ENCODE measurements at regions not wholly inside any gene's neighbourhood (a gene's known extent, or its start where the extent isn't known, plus 50 kb on each side); places are given as distances from the start of the nearest gene placed in this dataset.

GRCh38 chr2:40823478-40823877 is 371.6 kb upstream of the SLC8A1 start:
- H3K4me1 ChIP-seq (ENCODE audit: low read depth) = no peaks in the 10 kb centered on the region
- DNase-seq (no peak), ATAC-seq (no peak)
- no peaks in the 10 kb centered on the region for H3K36me3 ChIP-seq (ENCODE audit: low read depth)
- intact Hi-C loops (cut with DNase I, micrococcal nuclease) = no loop called here
- no peaks in the 10 kb centered on the region for H3K9me3 ChIP-seq
- TF ChIP-seq CTCF (IDR thresholded peaks at IDR 0.05) = no peak
- no peak overlapping the region for H3K4me3 ChIP-seq

GRCh38 chr2:40824278-40824677 is 372.4 kb upstream of the SLC8A1 start:
- Histone ChIP-seq H3K4me3 (no peak overlapping the region), H3K4me1 (ENCODE audit: low read depth) (no peaks in the 10 kb centered on the region), H3K36me3 (ENCODE audit: low read depth) (no peaks in the 10 kb centered on the region), H3K9me3 (no peaks in the 10 kb centered on the region)
- ATAC-seq = no peak
- DNase-seq = no peak
- intact Hi-C loops (cut with DNase I, micrococcal nuclease) = no loop called here
- TF ChIP-seq CTCF (IDR thresholded peaks at IDR 0.05) = no peak

GRCh38 chr2:40827392-40827791 is 375.5 kb upstream of the SLC8A1 start:
- intact Hi-C loops (cut with DNase I, micrococcal nuclease) = no loop called here
- no peak for DNase-seq

GRCh38 chr2:40831321-40831873 is 379.5 kb upstream of the SLC8A1 start:
- Histone ChIP-seq H3K36me3 (ENCODE audit: low read depth) (no peaks in the 10 kb centered on the region), H3K4me1 (ENCODE audit: low read depth) (no peaks in the 10 kb centered on the region), H3K9me3 (no peaks in the 10 kb centered on the region), H3K4me3 (no peak overlapping the region)
- intact Hi-C loops (cut with DNase I, micrococcal nuclease) = no loop called here
- ATAC-seq = no peak
- TF ChIP-seq CTCF (IDR thresholded peaks at IDR 0.05) = no peak
- DNase-seq = no peak

More at GRCh38 chr2:40827392-40827791, 375.5 kb upstream of the SLC8A1 start:
- TF ChIP-seq CTCF (IDR thresholded peaks at IDR 0.05) = no peak
- no peaks in the 10 kb centered on the region for H3K4me1 ChIP-seq (ENCODE audit: low read depth)
- no peaks in the 10 kb centered on the region for H3K9me3 ChIP-seq
- H3K36me3 ChIP-seq (ENCODE audit: low read depth) = no peaks in the 10 kb centered on the region
- no peak for ATAC-seq
- no peak overlapping the region for H3K4me3 ChIP-seq

- TF ChIP-seq CTCF (IDR thresholded peaks at IDR 0.05) = no peak
- no peaks in the 10 kb centered on the region for H3K36me3 ChIP-seq (ENCODE audit: low read depth)
- H3K4me1 ChIP-seq (ENCODE audit: low read depth) = no peaks in the 10 kb centered on the region
- DNase-seq (no peak), ATAC-seq (no peak)
- intact Hi-C loops (cut with DNase I, micrococcal nuclease) = no loop called here
- peaks cover 7% of the 10 kb centered on the region for H3K9me3 ChIP-seq
- H3K4me3 ChIP-seq = no peak overlapping the region
Measured at GRCh38 chr2:40841856-40842255, 390.0 kb upstream of the SLC8A1 start.
